ENCODE measurements at regions not wholly inside any gene's neighbourhood (a gene's known extent, or its start where the extent isn't known, plus 50 kb on each side); places are given as distances from the start of the nearest gene placed in this dataset.

GRCh38 chr10:64206409-64206808 lies 685.2 kb downstream of the REEP3 start:
- no peak for DNase-seq (ENCODE audit: low read depth in 2 of 2)

GRCh38 chr10:64209561-64209960 lies 688.4 kb downstream of the REEP3 start:
- no peak for DNase-seq (ENCODE audit: low read depth in 2 of 2)

GRCh38 chr10:64210211-64210610 lies 689.0 kb downstream of the REEP3 start:
- DNase-seq (ENCODE audit: low read depth in 2 of 2) = no peak

GRCh38 chr10:64211466-64211865 lies 690.3 kb downstream of the REEP3 start:
- no peak for DNase-seq (ENCODE audit: low read depth in 2 of 2)

GRCh38 chr10:64215088-64215487 lies 693.9 kb downstream of the REEP3 start:
- no peak for DNase-seq (ENCODE audit: low read depth in 2 of 2)

GRCh38 chr10:64219271-64220025 lies 698.2 kb downstream of the REEP3 start:
- no peak for DNase-seq (ENCODE audit: low read depth in 2 of 2)

GRCh38 chr10:64234489-64234888 lies 713.3 kb downstream of the REEP3 start:
- no peak for DNase-seq (ENCODE audit: low read depth in 2 of 2)

- no peak for DNase-seq (ENCODE audit: low read depth in 2 of 2)
Measured at GRCh38 chr10:64257704-64258103, 736.5 kb downstream of the REEP3 start.

GRCh38 chr10:64261092-64261491 lies 739.9 kb downstream of the REEP3 start:
- no peak for DNase-seq (ENCODE audit: low read depth in 2 of 2)

GRCh38 chr10:64261676-64262075 lies 740.5 kb downstream of the REEP3 start:
- DNase-seq (ENCODE audit: low read depth in 2 of 2) = no peak

GRCh38 chr10:64265961-64266360 lies 744.8 kb downstream of the REEP3 start:
- DNase-seq (ENCODE audit: low read depth in 2 of 2) = no peak

GRCh38 chr10:64271508-64271907 lies 750.3 kb downstream of the REEP3 start:
- no peak for DNase-seq (ENCODE audit: low read depth in 2 of 2)

GRCh38 chr10:64271983-64272382 lies 750.8 kb downstream of the REEP3 start:
- DNase-seq (ENCODE audit: low read depth in 2 of 2) = no peak

GRCh38 chr10:64275001-64275400 lies 753.8 kb downstream of the REEP3 start:
- DNase-seq (ENCODE audit: low read depth in 2 of 2) = no peak

- no peak for DNase-seq (ENCODE audit: low read depth in 2 of 2)
Measured at GRCh38 chr10:64275774-64276173, 754.6 kb downstream of the REEP3 start.

GRCh38 chr10:64277536-64277935 lies 756.3 kb downstream of the REEP3 start:
- DNase-seq (ENCODE audit: low read depth in 2 of 2) = no peak

- DNase-seq (ENCODE audit: low read depth in 2 of 2) = no peak
Measured at GRCh38 chr10:64283621-64284020, 762.4 kb downstream of the REEP3 start.

- DNase-seq (ENCODE audit: low read depth in 2 of 2) = no peak
Measured at GRCh38 chr10:64286533-64286932, 765.3 kb downstream of the REEP3 start.

GRCh38 chr10:64288404-64288803 lies 767.2 kb downstream of the REEP3 start:
- DNase-seq (ENCODE audit: low read depth in 2 of 2) = no peak

- no peak for DNase-seq (ENCODE audit: low read depth in 2 of 2)
Measured at GRCh38 chr10:64303566-64303965, 782.4 kb downstream of the REEP3 start.

GRCh38 chr10:64306729-64307327 lies 785.6 kb downstream of the REEP3 start:
- DNase-seq (ENCODE audit: low read depth in 2 of 2) = no peak

- DNase-seq (ENCODE audit: low read depth in 2 of 2) = no peak
Measured at GRCh38 chr10:64312876-64313275, 791.7 kb downstream of the REEP3 start.

- DNase-seq (ENCODE audit: low read depth in 2 of 2) = no peak
Measured at GRCh38 chr10:64313967-64314366, 792.8 kb downstream of the REEP3 start.

- no peak for DNase-seq (ENCODE audit: low read depth in 2 of 2)
Measured at GRCh38 chr10:64316416-64316815, 795.2 kb downstream of the REEP3 start.

Measured in stimulated activated CD4-positive, alpha-beta T cell treated with anti-CD3 and anti-CD28 coated beads, Interleukin-1b, Interleukin-23, amount 100 ng/mL, for 1 hour (primary cell).